ENCODE measurements at regions not wholly inside any gene's neighbourhood (a gene's known extent, or its start where the extent isn't known, plus 50 kb on each side); places are given as distances from the start of the nearest gene placed in this dataset.

DNA sequence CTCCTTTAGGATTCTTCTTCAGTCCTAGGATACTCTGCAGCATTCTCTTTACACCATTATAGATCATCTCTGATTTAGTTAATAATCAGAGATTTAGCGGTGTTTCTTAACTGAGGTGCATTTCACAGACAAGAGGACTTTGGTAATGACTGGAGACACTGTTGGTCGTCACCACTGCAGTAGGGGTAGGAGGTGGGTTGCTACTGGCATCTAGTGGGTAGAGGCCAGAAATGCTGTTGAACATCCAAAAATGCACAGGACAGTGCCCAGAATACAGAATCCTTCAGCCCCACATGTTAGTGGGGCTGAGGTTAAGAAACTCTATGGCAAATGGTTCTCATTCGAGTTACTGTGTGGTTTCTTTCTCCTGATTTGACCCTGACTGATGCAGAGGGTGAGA, 80.4 kb upstream of the LMCD1 start:
- no peaks in the 10 kb centered on the region for H3K36me3 ChIP-seq
- no peak overlapping the region for H3K4me3 ChIP-seq
- no peaks in the 10 kb centered on the region for H3K27me3 ChIP-seq
- no peak for DNase-seq
- H3K27ac ChIP-seq, result no peak overlapping the region
- peaks cover 0 to 8% (median 0%) of the 10 kb centered on the region in 4 donors for H3K4me1 ChIP-seq
- TF ChIP-seq, protein P1, sequence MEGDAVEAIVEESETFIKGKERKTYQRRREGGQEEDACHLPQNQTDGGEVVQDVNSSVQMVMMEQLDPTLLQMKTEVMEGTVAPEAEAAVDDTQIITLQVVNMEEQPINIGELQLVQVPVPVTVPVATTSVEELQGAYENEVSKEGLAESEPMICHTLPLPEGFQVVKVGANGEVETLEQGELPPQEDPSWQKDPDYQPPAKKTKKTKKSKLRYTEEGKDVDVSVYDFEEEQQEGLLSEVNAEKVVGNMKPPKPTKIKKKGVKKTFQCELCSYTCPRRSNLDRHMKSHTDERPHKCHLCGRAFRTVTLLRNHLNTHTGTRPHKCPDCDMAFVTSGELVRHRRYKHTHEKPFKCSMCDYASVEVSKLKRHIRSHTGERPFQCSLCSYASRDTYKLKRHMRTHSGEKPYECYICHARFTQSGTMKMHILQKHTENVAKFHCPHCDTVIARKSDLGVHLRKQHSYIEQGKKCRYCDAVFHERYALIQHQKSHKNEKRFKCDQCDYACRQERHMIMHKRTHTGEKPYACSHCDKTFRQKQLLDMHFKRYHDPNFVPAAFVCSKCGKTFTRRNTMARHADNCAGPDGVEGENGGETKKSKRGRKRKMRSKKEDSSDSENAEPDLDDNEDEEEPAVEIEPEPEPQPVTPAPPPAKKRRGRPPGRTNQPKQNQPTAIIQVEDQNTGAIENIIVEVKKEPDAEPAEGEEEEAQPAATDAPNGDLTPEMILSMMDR (IDR thresholded peaks at IDR 0.05), result no peak
- TF ChIP-seq POLR2AphosphoS5 (IDR thresholded peaks at IDR 0.05), result no peak
- no peak for TF ChIP-seq POLR2A (IDR thresholded peaks at IDR 0.05)
- no peak for TF ChIP-seq EP300 (IDR thresholded peaks at IDR 0.05)
- intact Hi-C loops (cut with DNase I; ENCODE audit: low total_unique reads), result no loop called here
- peaks cover 0 to 17% (median 15%) of the 10 kb centered on the region in 4 donors for H3K9me3 ChIP-seq
- WGBS, 5 donors, result 75 to 86% (median 81%) methylated on average over 3 of the region's 3 CpGs

DNA sequence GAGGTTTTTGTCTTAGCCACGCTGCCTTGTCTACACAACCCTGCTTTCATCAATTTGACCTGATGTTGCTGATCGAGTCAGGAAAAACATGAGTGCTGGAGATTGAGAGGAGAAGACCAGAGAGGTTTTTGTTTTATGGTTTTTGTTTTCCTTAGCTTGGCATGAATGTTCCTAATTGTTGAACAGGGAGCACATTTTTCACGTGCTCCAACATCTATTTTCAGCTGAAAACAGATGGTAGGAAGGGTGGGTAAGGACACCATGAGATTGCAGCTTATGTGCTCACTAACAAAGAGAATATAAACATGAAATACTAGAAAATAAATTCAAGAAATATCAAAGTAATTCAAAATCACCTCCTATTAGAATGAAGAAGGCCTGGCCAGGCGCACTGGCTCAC, 79.9 kb upstream of the LMCD1 start:
- WGBS, 5 donors, result 69 to 83% (median 79%) methylated on average over 4 of the region's 4 CpGs
- no peak overlapping the region for H3K4me3 ChIP-seq

DNA sequence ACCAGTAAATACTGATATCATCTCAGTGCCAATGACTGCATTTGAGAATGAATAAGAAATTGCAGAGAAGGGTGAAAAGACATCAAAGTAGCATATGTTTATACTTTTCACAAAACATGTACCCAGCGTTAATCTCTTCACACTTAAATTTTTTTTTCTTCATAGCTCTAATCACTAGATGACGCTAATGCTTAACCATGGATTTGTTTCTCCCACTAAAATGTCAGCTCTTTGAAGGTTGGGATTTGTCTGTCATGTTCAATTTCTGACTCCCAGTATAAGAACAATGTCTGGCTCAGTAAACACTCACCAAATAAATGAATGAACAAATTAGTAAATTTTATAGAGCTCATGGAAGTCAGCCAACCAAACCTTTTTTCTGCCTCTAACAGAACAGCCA, 78.3 kb upstream of the LMCD1 start:
- H3K9me3 ChIP-seq, result peaks cover 0 to 17% (median 15%) of the 10 kb centered on the region in 4 donors
- intact Hi-C loops (cut with DNase I; ENCODE audit: low total_unique reads), result no loop called here
- no peaks in the 10 kb centered on the region for H3K4me1 ChIP-seq
- H3K4me3 ChIP-seq, result no peak overlapping the region
- 72 to 81% (median 73%) methylated on average over 2 of the region's 2 CpGs for whole genome bisulfite sequencing, 5 donors
- no peak overlapping the region for H3K27ac ChIP-seq
- no peaks in the 10 kb centered on the region for H3K27me3 ChIP-seq
- no peaks in the 10 kb centered on the region for H3K36me3 ChIP-seq
- DNase-seq, result no peak
- no peak for TF ChIP-seq EP300 (IDR thresholded peaks at IDR 0.05)
- TF ChIP-seq, protein P1 (IDR thresholded peaks at IDR 0.05), result no peak

More for the DNA sequence above, 79.9 kb upstream of the LMCD1 start:
- peaks cover 0 to 17% (median 15%) of the 10 kb centered on the region in 4 donors for H3K9me3 ChIP-seq
- TF ChIP-seq EP300 (IDR thresholded peaks at IDR 0.05), result no peak
- TF ChIP-seq, protein P1 (IDR thresholded peaks at IDR 0.05), result no peak
- no peak for TF ChIP-seq POLR2AphosphoS5 (IDR thresholded peaks at IDR 0.05)
- TF ChIP-seq POLR2A (IDR thresholded peaks at IDR 0.05), result no peak
- no peaks in the 10 kb centered on the region for H3K27me3 ChIP-seq
- no peak overlapping the region for H3K27ac ChIP-seq
- peaks cover 0 to 8% (median 0%) of the 10 kb centered on the region in 4 donors for H3K4me1 ChIP-seq
- no peak for DNase-seq
- no peaks in the 10 kb centered on the region for H3K36me3 ChIP-seq
- intact Hi-C loops (cut with DNase I; ENCODE audit: low total_unique reads), result no loop called here

DNA sequence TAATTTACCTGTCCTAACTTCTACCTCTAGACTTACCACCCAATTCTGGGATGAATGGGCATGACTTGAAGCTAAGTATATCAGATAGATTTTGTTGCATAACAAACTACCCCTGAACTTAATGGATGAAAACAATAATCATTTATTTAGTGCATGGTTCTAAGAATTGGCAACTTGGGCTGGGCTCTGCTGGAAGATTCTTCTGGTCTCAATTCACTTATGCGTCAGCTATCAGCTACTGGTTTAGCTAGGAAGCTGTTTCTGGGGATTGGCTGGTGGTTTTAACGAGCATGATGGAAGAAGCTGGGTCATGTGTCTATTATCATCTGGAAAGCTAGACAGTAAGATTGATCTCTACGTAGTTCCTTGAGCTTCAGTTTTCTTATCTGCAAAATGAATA, 77.3 kb upstream of the LMCD1 start:
- 73 to 93% (median 86%) methylated on average over 3 of the region's 3 CpGs for WGBS, 5 donors
- H3K27ac ChIP-seq, result no peak overlapping the region
- TF ChIP-seq, protein P1 (IDR thresholded peaks at IDR 0.05), result no peak
- TF ChIP-seq EP300 (IDR thresholded peaks at IDR 0.05) (no peak), POLR2AphosphoS5 (IDR thresholded peaks at IDR 0.05) (no peak), POLR2A (IDR thresholded peaks at IDR 0.05) (no peak)
- intact Hi-C loops (cut with DNase I; ENCODE audit: low total_unique reads), result no loop called here
- H3K9me3 ChIP-seq, result peaks cover 0 to 17% (median 15%) of the 10 kb centered on the region in 4 donors
- no peaks in the 10 kb centered on the region for H3K27me3 ChIP-seq
- H3K36me3 ChIP-seq, result no peaks in the 10 kb centered on the region
- H3K4me1 ChIP-seq, result no peaks in the 10 kb centered on the region
- DNase-seq, result no peak
- H3K4me3 ChIP-seq, result no peak overlapping the region

All from stomach (tissue), 8 donors.